ENCODE measurements at regions not wholly inside any gene's neighbourhood (a gene's known extent, or its start where the extent isn't known, plus 50 kb on each side); places are given as distances from the start of the nearest gene placed in this dataset.

- no peak for DNase-seq
- CTCF ChIA-PET: no interaction called here
- Histone ChIP-seq H3K36me3 (ENCODE audit: low read depth) (no peaks in the 10 kb centered on the region), H3F3A (ENCODE audit: insufficient read depth, low read depth) (no peaks in the 10 kb centered on the region), H3K9me3 (ENCODE audit: insufficient read depth, low read depth) (no peaks in the 10 kb centered on the region), H3K4me2 (no peak overlapping the region), H3K27ac (no peak overlapping the region), H3K9me2 (ENCODE audit: insufficient read depth) (no peaks in the 10 kb centered on the region), H3K79me2 (ENCODE audit: low read depth) (no peaks in the 10 kb centered on the region), H2AFZ (no peak overlapping the region), H3K4me3 (no peak overlapping the region), H4K20me1 (ENCODE audit: insufficient read depth) (no peaks in the 10 kb centered on the region), H3K4me1 (replicated peaks; ENCODE audit: insufficient read depth) (no peaks in the 10 kb centered on the region), H3K27me3 (ENCODE audit: insufficient read depth, low read depth) (peaks cover 78% of the 10 kb centered on the region)
- no TSS peak for BruUV-seq (replicated peaks)
- intact Hi-C loops (cut with micrococcal nuclease; ENCODE audit: unreplicated experiment): no loop called here
- no peak for TF ChIP-seq EZH2 (IDR thresholded peaks at IDR 0.05; ENCODE audit: low read depth)
- TF ChIP-seq, protein P1, sequence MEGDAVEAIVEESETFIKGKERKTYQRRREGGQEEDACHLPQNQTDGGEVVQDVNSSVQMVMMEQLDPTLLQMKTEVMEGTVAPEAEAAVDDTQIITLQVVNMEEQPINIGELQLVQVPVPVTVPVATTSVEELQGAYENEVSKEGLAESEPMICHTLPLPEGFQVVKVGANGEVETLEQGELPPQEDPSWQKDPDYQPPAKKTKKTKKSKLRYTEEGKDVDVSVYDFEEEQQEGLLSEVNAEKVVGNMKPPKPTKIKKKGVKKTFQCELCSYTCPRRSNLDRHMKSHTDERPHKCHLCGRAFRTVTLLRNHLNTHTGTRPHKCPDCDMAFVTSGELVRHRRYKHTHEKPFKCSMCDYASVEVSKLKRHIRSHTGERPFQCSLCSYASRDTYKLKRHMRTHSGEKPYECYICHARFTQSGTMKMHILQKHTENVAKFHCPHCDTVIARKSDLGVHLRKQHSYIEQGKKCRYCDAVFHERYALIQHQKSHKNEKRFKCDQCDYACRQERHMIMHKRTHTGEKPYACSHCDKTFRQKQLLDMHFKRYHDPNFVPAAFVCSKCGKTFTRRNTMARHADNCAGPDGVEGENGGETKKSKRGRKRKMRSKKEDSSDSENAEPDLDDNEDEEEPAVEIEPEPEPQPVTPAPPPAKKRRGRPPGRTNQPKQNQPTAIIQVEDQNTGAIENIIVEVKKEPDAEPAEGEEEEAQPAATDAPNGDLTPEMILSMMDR (conservative IDR thresholded peaks at IDR 0.05): no peak
- POLR2A ChIA-PET (ENCODE audit: unreplicated experiment): no interaction called here
Observed at GRCh38 chr17:77798031-77798430, 160.5 kb upstream of the TNRC6C start.

- intact Hi-C loops (cut with micrococcal nuclease; ENCODE audit: unreplicated experiment): no loop called here
- peaks cover 78% of the 10 kb centered on the region for H3K27me3 ChIP-seq (ENCODE audit: insufficient read depth, low read depth)
- no peaks in the 10 kb centered on the region for H3K4me1 ChIP-seq (replicated peaks; ENCODE audit: insufficient read depth)
- no peaks in the 10 kb centered on the region for H3K9me2 ChIP-seq (ENCODE audit: insufficient read depth)
- no peak overlapping the region for H3K27ac ChIP-seq
- H3K9me3 ChIP-seq (ENCODE audit: insufficient read depth, low read depth): no peaks in the 10 kb centered on the region
- no peak for DNase-seq
- H3K4me2 ChIP-seq: no peak overlapping the region
- H3K4me3 ChIP-seq: no peak overlapping the region
- no peaks in the 10 kb centered on the region for H3F3A ChIP-seq (ENCODE audit: insufficient read depth, low read depth)
- no peaks in the 10 kb centered on the region for H3K36me3 ChIP-seq (ENCODE audit: low read depth)
- POLR2A ChIA-PET (ENCODE audit: unreplicated experiment): no interaction called here
- H3K79me2 ChIP-seq (ENCODE audit: low read depth): no peaks in the 10 kb centered on the region
- H4K20me1 ChIP-seq (ENCODE audit: insufficient read depth): no peaks in the 10 kb centered on the region
- CTCF ChIA-PET: no interaction called here
- BruUV-seq (replicated peaks): no TSS peak
- no peak for TF ChIP-seq EZH2 (IDR thresholded peaks at IDR 0.05; ENCODE audit: low read depth)
- TF ChIP-seq, protein P1 (conservative IDR thresholded peaks at IDR 0.05): no peak
- H2AFZ ChIP-seq: no peak overlapping the region
Observed at GRCh38 chr17:77798481-77798880, 160.0 kb upstream of the TNRC6C start.

- Histone ChIP-seq H3K4me3 (no peak overlapping the region), H3K9me3 (ENCODE audit: insufficient read depth, low read depth) (no peaks in the 10 kb centered on the region), H3K27ac (no peak overlapping the region), H2AFZ (no peak overlapping the region), H3K4me1 (replicated peaks; ENCODE audit: insufficient read depth) (no peaks in the 10 kb centered on the region), H3K4me2 (no peak overlapping the region), H3K9me2 (ENCODE audit: insufficient read depth) (no peaks in the 10 kb centered on the region), H4K20me1 (ENCODE audit: insufficient read depth) (no peaks in the 10 kb centered on the region), H3K79me2 (ENCODE audit: low read depth) (no peaks in the 10 kb centered on the region), H3K36me3 (ENCODE audit: low read depth) (no peaks in the 10 kb centered on the region), H3F3A (ENCODE audit: insufficient read depth, low read depth) (no peaks in the 10 kb centered on the region), H3K27me3 (ENCODE audit: insufficient read depth, low read depth) (peaks cover 70% of the 10 kb centered on the region)
- no TSS peak for BruUV-seq (replicated peaks)
- no peak for DNase-seq
- POLR2A ChIA-PET (ENCODE audit: unreplicated experiment): no interaction called here
- TF ChIP-seq, protein P1 (conservative IDR thresholded peaks at IDR 0.05): no peak
- no peak for TF ChIP-seq EZH2 (IDR thresholded peaks at IDR 0.05; ENCODE audit: low read depth)
- CTCF ChIA-PET: no interaction called here
- intact Hi-C loops (cut with micrococcal nuclease; ENCODE audit: unreplicated experiment): no loop called here
Observed at GRCh38 chr17:77800816-77801215, 157.7 kb upstream of the TNRC6C start.
